ENCODE measurements at regions not wholly inside any gene's neighbourhood (a gene's known extent, or its start where the extent isn't known, plus 50 kb on each side); places are given as distances from the start of the nearest gene placed in this dataset.

- TF ChIP-seq POLR2A (IDR thresholded peaks at IDR 0.05) = no peak
- TF ChIP-seq CTCF (IDR thresholded peaks at IDR 0.05) = no peak
These were observed 448.8 kb upstream of the CADM2 start for GRCh38 chr3:84510007-84510406.
